ENCODE measurements at regions not wholly inside any gene's neighbourhood (a gene's known extent, or its start where the extent isn't known, plus 50 kb on each side); places are given as distances from the start of the nearest gene placed in this dataset.

GRCh38 chr18:47729356-47729755 lies 201.1 kb downstream of the SMAD2 start:
- ATAC-seq (no peak), DNase-seq (ENCODE audit: low spot score) (no peak), FAIRE-seq (no peak)
- Histone ChIP-seq H3K9me3 (ENCODE audit: low read length) (no peaks in the 10 kb centered on the region), H4K20me1 (ENCODE audit: insufficient read depth, low read length) (no peaks in the 10 kb centered on the region), H3K27me3 (ENCODE audit: control insufficient read depth in 1 of 2, insufficient read depth in 2 of 2, low read length in 2 of 2) (peaks cover 0 to 25% of the 10 kb centered on the region in 2 experiments; a peak in 3 of 5 replicates), H3K79me2 (ENCODE audit: insufficient read depth, low read length) (no peaks in the 10 kb centered on the region), H3K9ac (ENCODE audit: insufficient read depth, low read depth, low read length) (no peak overlapping the region), H3K27ac (ENCODE audit: extremely low read length, insufficient read depth, low read length) (no peak overlapping the region), H3K4me1 (ENCODE audit: insufficient read depth, low read length) (no peaks in the 10 kb centered on the region), H3K4me3 (replicated peaks in 1 of 3; ENCODE audit: insufficient read depth in 1 of 3, low read depth in 2 of 3, low read length in 3 of 3) (no peak overlapping the region), H2AFZ (ENCODE audit: low read length) (no peak overlapping the region), H3K4me2 (ENCODE audit: low read depth, low read length) (no peak overlapping the region), H3K36me3 (replicated peaks in 1 of 2; ENCODE audit: control insufficient read depth in 1 of 2, insufficient read depth in 2 of 2, low read length in 2 of 2) (no peaks in the 10 kb centered on the region)
- TF ChIP-seq ZMYM4 (CRISPR knock-in tag; IDR thresholded peaks at IDR 0.05) (no peak), ZNF230 (CRISPR knock-in tag; IDR thresholded peaks at IDR 0.05) (no peak), ZNF552 (CRISPR knock-in tag; IDR thresholded peaks at IDR 0.05; ENCODE audit: borderline replicate concordance) (no peak), ZNF7 (CRISPR knock-in tag; IDR thresholded peaks at IDR 0.05) (no peak), HDAC1 (CRISPR knock-in tag; IDR thresholded peaks at IDR 0.05) (no peak), ZNF136 (CRISPR knock-in tag; IDR thresholded peaks at IDR 0.05; ENCODE audit: low read depth) (no peak), FOXK2 (IDR thresholded peaks at IDR 0.05) (no peak), ZNF207 (IDR thresholded peaks at IDR 0.05; ENCODE audit: borderline replicate concordance) (no peak)
- TF ChIP-seq, protein P1, sequence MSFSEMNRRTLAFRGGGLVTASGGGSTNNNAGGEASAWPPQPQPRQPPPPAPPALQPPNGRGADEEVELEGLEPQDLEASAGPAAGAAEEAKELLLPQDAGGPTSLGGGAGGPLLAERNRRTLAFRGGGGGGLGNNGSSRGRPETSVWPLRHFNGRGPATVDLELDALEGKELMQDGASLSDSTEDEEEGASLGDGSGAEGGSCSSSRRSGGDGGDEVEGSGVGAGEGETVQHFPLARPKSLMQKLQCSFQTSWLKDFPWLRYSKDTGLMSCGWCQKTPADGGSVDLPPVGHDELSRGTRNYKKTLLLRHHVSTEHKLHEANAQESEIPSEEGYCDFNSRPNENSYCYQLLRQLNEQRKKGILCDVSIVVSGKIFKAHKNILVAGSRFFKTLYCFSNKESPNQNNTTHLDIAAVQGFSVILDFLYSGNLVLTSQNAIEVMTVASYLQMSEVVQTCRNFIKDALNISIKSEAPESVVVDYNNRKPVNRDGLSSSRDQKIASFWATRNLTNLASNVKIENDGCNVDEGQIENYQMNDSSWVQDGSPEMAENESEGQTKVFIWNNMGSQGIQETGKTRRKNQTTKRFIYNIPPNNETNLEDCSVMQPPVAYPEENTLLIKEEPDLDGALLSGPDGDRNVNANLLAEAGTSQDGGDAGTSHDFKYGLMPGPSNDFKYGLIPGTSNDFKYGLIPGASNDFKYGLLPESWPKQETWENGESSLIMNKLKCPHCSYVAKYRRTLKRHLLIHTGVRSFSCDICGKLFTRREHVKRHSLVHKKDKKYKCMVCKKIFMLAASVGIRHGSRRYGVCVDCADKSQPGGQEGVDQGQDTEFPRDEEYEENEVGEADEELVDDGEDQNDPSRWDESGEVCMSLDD (CRISPR knock-in tag; IDR thresholded peaks at IDR 0.05; ENCODE audit: borderline replicate concordance), result no peak
- TF ChIP-seq, protein P2, sequence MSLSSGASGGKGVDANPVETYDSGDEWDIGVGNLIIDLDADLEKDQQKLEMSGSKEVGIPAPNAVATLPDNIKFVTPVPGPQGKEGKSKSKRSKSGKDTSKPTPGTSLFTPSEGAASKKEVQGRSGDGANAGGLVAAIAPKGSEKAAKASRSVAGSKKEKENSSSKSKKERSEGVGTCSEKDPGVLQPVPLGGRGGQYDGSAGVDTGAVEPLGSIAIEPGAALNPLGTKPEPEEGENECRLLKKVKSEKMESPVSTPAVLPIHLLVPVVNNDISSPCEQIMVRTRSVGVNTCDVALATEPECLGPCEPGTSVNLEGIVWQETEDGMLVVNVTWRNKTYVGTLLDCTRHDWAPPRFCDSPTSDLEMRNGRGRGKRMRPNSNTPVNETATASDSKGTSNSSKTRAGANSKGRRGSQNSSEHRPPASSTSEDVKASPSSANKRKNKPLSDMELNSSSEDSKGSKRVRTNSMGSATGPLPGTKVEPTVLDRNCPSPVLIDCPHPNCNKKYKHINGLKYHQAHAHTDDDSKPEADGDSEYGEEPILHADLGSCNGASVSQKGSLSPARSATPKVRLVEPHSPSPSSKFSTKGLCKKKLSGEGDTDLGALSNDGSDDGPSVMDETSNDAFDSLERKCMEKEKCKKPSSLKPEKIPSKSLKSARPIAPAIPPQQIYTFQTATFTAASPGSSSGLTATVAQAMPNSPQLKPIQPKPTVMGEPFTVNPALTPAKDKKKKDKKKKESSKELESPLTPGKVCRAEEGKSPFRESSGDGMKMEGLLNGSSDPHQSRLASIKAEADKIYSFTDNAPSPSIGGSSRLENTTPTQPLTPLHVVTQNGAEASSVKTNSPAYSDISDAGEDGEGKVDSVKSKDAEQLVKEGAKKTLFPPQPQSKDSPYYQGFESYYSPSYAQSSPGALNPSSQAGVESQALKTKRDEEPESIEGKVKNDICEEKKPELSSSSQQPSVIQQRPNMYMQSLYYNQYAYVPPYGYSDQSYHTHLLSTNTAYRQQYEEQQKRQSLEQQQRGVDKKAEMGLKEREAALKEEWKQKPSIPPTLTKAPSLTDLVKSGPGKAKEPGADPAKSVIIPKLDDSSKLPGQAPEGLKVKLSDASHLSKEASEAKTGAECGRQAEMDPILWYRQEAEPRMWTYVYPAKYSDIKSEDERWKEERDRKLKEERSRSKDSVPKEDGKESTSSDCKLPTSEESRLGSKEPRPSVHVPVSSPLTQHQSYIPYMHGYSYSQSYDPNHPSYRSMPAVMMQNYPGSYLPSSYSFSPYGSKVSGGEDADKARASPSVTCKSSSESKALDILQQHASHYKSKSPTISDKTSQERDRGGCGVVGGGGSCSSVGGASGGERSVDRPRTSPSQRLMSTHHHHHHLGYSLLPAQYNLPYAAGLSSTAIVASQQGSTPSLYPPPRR (CRISPR knock-in tag; IDR thresholded peaks at IDR 0.05; ENCODE audit: borderline replicate concordance), result no peak
- intact Hi-C loops (cut with micrococcal nuclease; ENCODE audit: unreplicated experiment) (no loop called here), in situ Hi-C loops (cut with HindIII; ENCODE audit: extremely low pct_ligation_motif_present, low pct_unique_long_range_greater_than_20kb) (no loop called here)
- BruUV-seq (replicated peaks), result no TSS peak
- WGBS (ENCODE audit: low lambda C conversion rate), result 0% methylated on average over 6 of the region's 6 CpGs
- ChIA-PET POLR2A (no interaction called here), CTCF (ENCODE audit: low intra/inter-chr PET ratio, low total read pairs) (no interaction called here)
